NCI-H748 (cell line): ENCODE measurements at regions not wholly inside any gene's neighbourhood (a gene's known extent, or its start where the extent isn't known, plus 50 kb on each side); places are given as distances from the start of the nearest gene placed in this dataset.
"Not testable (repeated sequence)": the region's sequence is repeated elsewhere in the genome, so short reads cannot be mapped to it uniquely, and the experiment has no call there.

ENCODE experiments used
- DNase-seq: peaks from one replicate; lab custom pipeline; 2025; ENCODE audit not compliant: unreplicated experiment; lab: John Stamatoyannopoulos, UW

- no peak for DNase-seq
These were observed 99.7 kb upstream of the SLC7A11 start for GRCh38 chr4:138341739-138342415.

- no peak for DNase-seq
These were observed 96.7 kb upstream of the SLC7A11 start for GRCh38 chr4:138338840-138339239.

- DNase-seq: not testable (repeated sequence)
These were observed 96.1 kb upstream of the SLC7A11 start for GRCh38 chr4:138338222-138338621.

GRCh38 chr4:138334346-138335016 lies 92.3 kb upstream of the SLC7A11 start:
- no peak for DNase-seq

GRCh38 chr4:138332415-138332814 lies 90.3 kb upstream of the SLC7A11 start:
- DNase-seq: not testable (repeated sequence)

- DNase-seq: no peak
These were observed 88.4 kb upstream of the SLC7A11 start for GRCh38 chr4:138330531-138330930.

GRCh38 chr4:138329506-138330070 lies 87.4 kb upstream of the SLC7A11 start:
- DNase-seq: no peak

GRCh38 chr4:138327338-138327737 lies 85.2 kb upstream of the SLC7A11 start:
- no peak for DNase-seq

DNA sequence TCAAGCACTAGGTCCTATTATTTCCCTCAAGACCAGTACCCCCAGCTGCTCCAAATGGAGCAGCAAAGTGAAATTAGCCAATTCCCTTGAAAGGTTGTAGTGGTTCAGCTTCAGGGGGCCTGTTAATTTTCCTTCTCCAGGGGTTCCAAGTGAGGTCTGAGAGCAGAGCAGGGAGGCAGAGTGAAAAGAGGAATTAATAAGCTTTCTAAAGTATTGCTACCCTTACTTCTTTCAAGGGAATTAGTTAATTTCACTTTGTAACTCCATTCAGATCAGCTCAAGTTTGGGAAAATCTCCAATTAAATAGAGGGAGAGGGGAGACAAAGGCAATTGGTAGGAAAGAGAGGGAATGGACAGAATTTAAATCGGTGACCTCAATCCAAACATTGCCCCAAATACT lies 78.7 kb upstream of the SLC7A11 start:
- DNase-seq: no peak

- no peak for DNase-seq
These were observed 77.9 kb upstream of the SLC7A11 start for GRCh38 chr4:138320030-138320429.

DNA sequence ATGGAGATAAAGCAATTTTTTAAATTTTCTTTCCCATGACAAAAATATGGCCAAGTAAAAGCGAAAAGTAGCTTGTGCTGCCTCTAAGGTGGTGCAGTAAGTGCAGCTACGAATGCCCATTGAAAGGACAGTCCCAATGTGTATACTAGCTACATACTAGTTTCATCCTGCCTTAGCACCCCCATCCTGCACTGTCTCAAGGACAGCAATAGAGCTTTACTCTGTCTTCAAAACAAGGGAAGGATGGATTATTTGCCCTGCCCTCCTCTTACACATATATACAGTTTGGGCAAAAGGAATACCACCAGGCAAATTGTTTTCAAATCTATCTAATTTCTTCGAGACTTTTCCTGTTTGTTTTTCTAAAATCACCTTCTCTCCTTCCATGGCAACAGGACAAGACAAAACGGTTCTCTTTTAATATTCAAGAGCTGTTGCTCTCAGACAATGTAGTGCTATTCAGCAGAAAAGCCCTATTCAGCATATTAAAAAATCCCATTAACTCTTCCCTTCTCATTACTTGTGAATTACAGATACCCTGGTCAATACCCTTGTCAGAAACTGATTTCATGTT lies 75.1 kb upstream of the SLC7A11 start:
- no peak for DNase-seq

GRCh38 chr4:138312536-138312911 lies 70.4 kb upstream of the SLC7A11 start:
- DNase-seq: no peak

- no peak for DNase-seq
These were observed 69.8 kb upstream of the SLC7A11 start for GRCh38 chr4:138311771-138312535.

GRCh38 chr4:138310991-138311390 lies 68.8 kb upstream of the SLC7A11 start:
- DNase-seq: no peak

- no peak for DNase-seq
These were observed 68.3 kb upstream of the SLC7A11 start for GRCh38 chr4:138310498-138310897.

GRCh38 chr4:138308356-138308755 lies 66.2 kb upstream of the SLC7A11 start:
- DNase-seq: no peak

DNA sequence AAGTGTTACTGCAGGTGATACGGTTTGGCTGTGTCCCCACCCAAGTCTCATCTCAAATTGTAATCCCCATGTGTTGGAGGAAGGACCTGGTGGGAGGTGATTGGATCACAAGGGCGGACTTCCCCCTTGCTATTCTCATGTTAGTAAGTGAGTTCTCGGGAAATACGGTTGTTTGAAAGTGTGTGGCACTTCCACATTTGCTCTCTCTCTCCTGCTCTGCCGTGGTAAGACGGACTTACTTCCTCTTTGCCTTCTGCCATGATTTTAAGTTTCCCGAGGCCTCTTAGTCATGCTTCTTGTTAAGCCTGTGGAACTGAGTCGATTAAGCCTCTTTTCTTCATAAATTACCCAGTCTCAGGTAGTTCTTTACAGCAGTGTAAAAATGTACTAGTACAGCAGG lies 65.2 kb upstream of the SLC7A11 start:
- DNase-seq: no peak

DNA sequence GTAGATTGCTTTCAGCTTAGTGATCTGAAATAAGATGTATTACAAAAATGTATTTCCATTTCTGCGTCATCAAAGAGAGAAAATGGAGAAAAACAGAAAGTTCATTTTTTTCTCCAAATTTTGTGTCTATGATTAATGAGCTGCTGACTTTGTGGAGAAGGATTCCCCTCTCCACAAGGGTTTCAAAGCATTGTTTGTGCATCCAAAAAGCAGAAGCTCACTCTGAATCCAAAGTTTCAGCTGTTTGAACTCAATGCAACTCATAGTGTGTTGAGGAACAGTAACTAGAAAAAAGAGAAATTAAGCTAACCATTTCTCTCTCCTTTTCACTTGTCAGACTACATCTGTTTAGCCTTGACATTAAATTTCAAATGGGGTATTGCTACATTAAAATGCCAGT lies 62.9 kb upstream of the SLC7A11 start:
- DNase-seq: no peak

DNA sequence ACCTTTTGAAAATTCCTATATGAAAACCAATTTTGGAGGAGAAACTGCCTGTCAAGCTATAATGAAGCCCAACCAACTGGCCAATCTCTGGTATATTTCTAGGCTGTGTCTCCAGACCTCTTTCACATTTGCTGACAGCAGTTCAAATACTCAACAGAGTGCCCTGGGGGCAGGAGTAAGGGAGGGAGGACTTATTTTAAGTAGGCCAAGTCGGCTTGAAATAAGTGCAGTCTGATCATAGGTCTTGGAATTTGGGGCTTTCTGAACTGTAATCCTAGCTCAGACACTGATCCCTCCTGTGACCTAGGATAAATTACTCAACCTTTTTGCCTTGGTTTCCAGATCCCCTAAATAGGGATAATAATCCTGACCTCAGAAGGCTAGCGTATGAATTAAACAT lies 59.4 kb upstream of the SLC7A11 start:
- no peak for DNase-seq

DNA sequence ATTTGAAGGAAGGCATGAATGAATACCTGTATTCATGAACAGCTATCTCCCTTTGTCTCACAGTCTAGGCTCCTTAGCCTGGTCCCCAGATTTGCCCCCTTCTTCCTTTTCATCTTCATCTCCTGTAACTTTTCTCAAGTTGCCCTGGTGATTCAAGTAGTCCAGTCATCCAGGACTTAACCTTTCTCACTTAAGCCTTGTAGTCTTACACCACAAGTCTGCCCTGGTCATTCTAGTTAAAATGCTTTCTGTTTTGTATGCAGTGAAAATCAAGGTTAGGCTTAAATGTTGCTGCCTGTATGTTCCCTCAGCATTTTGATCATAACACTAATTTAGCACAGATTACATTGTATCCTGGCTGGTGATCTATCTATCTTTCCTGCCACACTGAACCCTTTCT lies 58.5 kb upstream of the SLC7A11 start:
- DNase-seq: no peak

DNA sequence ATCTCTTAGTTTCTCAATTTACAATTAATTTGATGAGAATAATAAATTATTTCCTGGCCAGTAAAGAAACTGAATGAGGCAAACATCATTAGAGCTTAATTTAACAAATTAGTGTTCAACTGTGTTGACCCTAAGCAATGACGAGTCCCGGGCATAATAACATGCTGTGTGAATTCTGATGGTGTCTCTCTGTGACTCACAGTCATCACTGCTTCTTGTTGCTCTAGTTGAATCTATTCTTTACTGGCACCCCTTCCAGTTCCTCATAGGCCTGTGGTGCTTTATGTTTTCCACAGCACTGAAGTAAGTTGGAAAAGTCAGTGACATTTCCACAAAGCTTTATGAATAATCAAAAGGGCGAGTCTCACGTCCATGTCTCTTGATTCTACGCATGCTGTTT lies 57.7 kb upstream of the SLC7A11 start:
- no peak for DNase-seq

- DNase-seq: no peak
These were observed 56.7 kb upstream of the SLC7A11 start for GRCh38 chr4:138298866-138299265.
